Activated CD8-positive, alpha-beta memory T cell treated with anti-CD3 and anti-CD28 coated beads for 36 hours (primary cell): ENCODE measurements at regions not wholly inside any gene's neighbourhood (a gene's known extent, or its start where the extent isn't known, plus 50 kb on each side); places are given as distances from the start of the nearest gene placed in this dataset.

Experiments
- CTCF ChIA-PET: fragments of 350-600 bp; sonication (Branson Sonifier 250); formaldehyde crosslinking; loops from one replicate; lab custom pipeline; 2021; ENCODE audit warnings: antibody characterized with exemption; lab: Charles Lee
- POLR2A ChIA-PET: fragments of 350-600 bp; sonication (Branson Sonifier 250); formaldehyde crosslinking; loops from one replicate; lab custom pipeline; 2021; ENCODE audit warnings: antibody characterized with exemption; lab: Charles Lee

DNA sequence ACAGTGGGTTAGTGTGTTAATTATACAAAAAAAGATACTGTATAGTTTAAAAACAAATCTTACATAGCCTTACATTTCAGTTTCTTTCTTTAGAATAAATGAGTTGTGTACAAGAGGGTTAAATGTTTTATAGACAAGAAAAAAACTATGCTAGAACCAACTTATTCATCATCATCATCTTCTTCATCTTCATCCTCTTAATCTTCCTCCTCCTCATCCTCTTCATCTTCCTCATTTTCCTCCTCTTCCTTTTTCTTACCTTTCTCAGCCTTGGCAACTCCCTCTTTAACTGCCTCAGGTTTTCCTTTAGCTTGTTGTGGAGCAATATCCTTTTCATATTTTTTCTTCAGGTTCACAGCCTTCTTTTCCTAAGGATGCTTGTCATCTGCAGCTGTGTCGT is 53.7 kb downstream of the RPS12 start:
- ChIA-PET CTCF (no interaction called here), POLR2A (no interaction called here)

DNA sequence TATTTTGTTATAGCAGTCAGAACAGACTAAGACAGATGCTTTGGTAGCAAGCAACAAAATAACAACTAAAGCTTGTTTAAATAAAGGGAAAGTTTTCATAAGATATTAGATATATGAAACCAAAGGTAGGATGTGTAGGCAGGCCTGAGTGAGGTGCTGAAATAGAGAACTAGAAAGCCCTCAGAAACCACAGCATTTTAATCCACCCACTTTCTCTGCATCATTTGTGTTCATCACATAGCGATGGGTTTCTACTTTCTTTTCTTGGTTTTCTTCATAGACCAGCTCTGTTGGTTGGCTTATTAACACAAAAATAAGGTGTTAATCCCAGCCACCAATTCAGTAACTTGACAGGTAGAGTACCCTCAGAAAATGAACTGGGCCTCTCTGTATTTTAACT is 58.6 kb downstream of the RPS12 start:
- ChIA-PET CTCF (no interaction called here), POLR2A (no interaction called here)

DNA sequence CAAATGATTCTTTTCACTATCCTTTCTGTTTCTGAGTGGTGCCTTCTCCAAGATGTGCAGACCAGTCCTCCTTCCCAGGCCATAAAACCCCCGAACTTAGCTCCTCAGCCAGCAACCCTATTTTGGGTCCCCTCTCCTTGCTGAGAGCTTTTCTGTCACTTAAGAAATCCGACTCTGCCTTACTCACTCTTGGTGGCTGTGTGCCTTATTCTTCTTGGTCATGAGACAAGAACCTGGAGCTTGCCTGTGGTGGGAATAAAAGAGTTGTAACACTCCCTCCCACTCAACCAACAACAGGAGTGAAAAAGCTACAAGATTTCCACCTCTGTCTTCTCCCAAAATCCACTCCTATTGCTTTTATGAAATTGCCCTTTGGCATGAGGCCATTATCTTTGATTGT is 62.6 kb downstream of the RPS12 start:
- ChIA-PET CTCF (no interaction called here), POLR2A (no interaction called here)

DNA sequence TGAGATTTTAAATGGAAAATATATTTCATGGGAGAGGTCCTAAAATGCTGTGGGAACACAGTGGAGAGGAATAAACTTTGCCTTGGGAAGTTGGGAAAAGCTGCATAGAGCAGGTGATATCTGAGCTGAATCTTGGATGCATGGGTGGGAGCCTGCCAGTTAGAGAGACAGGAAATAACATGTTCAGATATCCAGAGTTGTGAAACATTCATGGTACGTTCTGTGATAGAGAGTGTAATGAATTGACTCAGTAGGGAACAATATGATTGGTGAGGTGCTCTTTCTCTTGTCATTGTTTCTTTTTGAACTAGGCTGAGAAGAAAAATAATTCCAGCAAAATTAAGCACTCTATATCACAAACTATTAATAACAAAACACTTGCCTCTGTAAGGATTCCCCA is 72.8 kb downstream of the RPS12 start:
- CTCF ChIA-PET: no interaction called here
- POLR2A ChIA-PET: no interaction called here

DNA sequence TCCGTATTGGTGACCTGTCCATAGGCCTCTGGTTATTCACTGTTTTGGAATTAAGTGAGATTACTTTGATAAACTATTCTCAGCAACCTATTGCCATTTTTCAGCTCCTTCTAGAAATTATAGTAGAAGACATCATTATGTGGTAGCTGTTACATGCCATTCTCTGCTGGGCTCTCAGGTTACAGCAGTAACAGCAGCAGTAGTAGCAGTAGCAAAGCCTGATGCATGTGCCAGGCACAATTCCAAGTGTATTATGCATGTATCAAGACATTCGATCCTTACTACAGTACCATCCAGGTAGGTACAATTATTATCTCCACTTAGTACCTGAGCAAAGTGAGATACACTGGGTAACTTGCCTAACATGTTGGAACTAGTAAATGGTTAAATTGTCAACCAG is 74.3 kb downstream of the RPS12 start:
- CTCF ChIA-PET: no interaction called here

DNA sequence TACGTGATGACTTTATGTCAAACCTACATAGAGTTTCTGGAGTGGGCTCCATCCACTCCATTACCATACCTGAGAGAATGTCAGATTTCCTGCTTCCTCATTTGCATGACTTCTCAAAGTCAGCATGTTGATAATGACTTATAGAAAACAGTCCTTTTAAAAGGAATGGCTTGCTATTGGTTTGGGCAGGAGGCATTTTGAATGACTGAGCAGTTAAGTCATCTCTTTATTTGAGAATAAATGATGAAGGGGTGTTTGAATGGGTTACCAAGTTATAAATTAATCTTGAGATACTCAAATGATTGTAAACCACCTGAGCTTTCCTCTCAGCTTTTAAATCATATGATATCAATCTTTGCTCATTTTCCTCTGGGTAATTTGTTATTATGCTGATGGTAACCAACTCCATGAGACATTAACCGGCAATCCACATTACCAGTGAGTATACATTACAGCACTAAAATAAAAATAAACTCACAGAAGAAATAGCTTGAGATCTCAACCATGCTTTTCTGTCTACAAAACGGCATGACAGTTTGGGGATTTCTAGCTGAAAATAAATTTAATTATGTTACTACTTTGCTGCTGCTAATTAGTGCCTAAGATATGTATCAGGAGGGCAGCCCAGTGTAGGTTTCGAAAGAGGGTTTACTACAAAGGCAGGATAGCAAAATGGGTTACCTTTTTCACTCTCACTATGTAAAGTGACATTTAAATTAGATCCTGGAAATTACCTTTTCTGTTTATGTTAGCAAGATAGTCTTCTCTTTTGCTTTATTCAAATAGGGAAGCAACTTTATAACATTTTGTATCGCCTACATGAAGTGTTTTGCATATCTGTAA is 78.8 kb downstream of the RPS12 start:
- CTCF ChIA-PET: no interaction called here

More for the DNA sequence above, 74.3 kb downstream of the RPS12 start:
- POLR2A ChIA-PET: no interaction called here

DNA sequence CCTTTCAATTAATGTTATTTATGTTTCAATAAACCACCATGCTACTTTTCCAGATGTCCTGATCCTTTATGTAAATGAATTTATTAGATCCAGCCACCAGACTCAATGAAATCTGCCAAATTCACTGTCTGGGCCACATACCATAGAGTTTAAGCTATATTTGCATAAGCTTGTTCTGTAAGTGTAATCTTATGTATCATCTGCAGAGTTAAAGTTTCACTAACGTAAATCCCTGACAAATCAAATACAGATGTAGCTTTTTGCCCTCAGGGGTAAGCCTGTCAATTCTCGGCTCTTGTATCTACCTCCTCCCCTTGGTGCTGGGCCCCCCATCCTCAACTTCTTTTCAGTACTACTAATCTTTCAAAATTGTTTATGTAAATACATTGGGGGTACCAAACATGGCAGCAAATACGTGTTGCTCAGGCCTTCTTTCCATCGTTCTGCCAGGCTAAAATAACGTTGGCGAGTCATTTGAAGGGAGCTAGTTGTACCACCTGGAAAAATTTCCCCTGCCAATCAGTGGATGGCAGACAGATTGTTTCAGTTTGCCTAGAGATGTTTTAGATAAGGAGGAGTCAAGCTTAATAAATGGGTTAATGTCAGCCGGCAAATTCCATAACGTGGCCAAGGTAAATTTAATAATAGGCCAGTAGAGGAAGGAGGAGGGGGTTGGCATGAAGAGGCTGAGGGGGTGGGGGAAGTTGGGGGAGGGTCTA is 79.6 kb downstream of the RPS12 start:
- ChIA-PET CTCF (no interaction called here), POLR2A (no interaction called here)

More for the DNA sequence above, 78.8 kb downstream of the RPS12 start:
- POLR2A ChIA-PET: no interaction called here

DNA sequence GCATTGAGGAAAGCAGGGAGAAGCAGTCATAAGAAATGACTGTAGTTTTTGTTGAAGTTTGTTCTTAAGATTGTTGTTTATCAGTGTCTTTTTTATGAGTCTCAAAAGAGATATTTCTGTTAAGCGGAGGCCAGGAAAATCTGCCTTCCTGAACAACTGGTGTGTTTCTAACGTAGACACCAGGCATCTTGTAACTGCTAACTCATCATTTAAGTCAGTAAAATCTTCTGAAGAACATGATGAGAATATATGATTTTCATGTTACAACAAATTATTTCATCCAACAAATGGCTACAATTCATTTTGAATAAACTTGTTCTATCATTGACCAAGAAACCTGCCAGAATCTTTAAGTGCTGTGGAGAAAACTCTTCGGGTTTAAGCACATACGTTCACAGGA is 84.0 kb downstream of the RPS12 start:
- CTCF ChIA-PET: no interaction called here
- POLR2A ChIA-PET: no interaction called here

DNA sequence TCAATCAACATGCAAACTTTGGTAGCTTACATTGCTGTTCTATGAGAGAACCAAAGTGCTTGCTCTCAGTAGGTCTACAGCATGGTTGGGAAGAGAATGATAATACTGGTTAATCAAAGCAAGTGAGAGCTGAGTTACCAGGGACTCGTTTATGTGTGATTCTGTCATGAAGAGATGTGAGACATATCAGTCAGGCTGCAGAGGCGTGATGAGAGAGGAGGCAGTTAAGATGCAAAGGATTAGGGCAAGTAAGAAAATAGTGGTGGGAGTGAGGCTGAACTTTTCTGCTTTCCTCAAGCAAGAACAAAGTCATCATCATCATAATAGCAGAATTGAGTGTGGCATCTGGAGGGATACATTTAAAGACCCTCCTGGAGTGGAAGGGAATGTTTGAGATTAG is 86.5 kb downstream of the RPS12 start:
- POLR2A ChIA-PET: no interaction called here
- CTCF ChIA-PET: no interaction called here

DNA sequence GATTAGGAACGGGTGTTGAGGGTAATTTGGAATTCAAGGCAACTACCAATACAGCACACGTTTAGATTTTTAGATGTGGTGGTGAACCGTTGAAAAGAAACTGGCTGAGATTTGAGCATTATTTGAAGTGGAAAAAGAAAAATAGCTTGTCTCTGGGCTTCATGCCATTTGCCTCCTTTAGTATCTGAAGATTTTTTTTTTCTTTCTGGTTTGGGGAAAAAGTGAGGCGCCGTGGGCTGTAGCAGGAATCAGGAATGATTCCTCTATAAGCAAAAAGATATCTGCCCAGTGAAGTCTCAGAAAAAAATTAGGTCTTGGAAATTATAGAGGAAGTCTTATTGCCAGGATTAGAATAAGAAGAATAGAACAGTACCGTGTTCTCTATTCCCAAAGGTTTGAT is 88.5 kb downstream of the RPS12 start:
- CTCF ChIA-PET: no interaction called here
- POLR2A ChIA-PET: interaction anchor here (0.6 kb wide), 1 partner anchor 671 kb away, joined by 3 read pairs; no protein-coding TSS in a partner anchor

DNA sequence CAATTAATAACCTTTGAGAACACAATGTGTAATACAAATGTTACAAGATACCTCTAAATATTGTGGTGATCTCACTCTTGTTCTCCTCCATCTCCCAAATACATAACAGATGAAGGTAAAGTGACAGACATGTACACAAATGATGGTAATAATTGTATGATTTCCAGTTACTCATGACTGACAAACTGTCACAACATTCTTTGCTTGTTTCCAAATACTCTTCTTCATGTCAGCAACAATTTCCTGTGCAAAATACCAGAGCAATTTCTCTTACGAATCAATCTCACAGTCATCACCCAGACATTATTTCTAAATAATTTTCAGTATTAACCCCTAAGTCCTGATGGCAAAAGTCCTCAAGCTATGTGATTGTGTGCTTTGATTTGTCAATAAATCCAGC is 92.9 kb downstream of the RPS12 start:
- POLR2A ChIA-PET: no interaction called here

DNA sequence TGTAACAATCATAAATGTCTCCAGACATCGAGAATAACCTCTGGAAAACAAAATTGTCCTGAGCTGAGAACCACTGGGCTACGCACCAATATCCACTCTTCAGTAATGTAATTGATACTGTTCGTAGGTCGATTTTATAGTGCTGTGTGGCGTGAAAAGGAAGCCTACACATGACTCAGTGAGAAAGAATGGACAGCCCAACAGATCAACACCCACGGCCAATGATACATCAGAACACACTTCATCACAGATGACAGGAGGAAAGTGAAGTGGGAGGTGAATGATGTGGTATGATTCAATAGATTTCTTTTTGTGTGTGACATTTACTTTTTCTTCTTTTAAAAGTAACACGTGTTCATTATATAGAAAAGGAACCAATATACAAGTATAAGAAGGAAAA is 93.5 kb downstream of the RPS12 start:
- POLR2A ChIA-PET: no interaction called here
- CTCF ChIA-PET: no interaction called here

More for the DNA sequence above, 92.9 kb downstream of the RPS12 start:
- CTCF ChIA-PET: no interaction called here

DNA sequence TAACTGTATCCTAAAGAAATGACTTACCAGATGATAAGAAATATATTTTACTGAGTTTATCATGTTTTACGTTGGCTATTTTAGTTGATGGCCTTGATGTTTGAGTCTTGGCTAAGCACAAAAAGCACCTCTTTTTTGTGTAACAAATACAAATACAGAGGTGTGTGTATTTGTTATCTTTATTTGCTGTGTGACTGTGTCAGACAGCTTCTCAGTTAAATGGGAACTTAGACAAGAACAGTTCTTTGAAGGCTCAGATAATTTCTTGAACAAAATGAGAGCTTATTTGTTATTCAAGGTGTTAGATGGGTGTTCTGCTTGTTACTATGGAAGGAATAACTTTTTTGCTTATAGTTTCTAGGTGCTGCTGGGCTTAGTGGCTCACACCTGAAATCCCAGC is 95.4 kb downstream of the RPS12 start:
- POLR2A ChIA-PET: no interaction called here

DNA sequence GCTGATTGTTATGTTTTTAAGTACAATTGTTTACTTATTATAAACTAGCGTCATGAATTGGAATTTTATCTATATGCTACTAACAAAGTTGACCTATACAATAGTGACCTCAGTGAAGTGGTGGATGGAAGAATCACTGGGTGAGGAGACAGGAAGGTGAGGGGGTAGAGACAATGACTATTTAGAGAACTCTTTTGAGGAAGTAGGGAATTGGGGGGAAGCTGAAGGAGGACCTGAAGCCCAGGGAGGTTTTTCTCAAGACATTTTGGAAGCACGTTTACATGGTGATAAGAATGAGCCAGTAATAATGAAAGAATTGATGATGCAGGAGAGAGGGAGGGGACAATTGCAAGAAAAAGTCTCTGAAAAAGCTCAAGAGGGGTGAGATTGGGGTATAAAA is 96.4 kb downstream of the RPS12 start:
- ChIA-PET CTCF (no interaction called here), POLR2A (no interaction called here)

More for the DNA sequence above, 95.4 kb downstream of the RPS12 start:
- CTCF ChIA-PET: no interaction called here

DNA sequence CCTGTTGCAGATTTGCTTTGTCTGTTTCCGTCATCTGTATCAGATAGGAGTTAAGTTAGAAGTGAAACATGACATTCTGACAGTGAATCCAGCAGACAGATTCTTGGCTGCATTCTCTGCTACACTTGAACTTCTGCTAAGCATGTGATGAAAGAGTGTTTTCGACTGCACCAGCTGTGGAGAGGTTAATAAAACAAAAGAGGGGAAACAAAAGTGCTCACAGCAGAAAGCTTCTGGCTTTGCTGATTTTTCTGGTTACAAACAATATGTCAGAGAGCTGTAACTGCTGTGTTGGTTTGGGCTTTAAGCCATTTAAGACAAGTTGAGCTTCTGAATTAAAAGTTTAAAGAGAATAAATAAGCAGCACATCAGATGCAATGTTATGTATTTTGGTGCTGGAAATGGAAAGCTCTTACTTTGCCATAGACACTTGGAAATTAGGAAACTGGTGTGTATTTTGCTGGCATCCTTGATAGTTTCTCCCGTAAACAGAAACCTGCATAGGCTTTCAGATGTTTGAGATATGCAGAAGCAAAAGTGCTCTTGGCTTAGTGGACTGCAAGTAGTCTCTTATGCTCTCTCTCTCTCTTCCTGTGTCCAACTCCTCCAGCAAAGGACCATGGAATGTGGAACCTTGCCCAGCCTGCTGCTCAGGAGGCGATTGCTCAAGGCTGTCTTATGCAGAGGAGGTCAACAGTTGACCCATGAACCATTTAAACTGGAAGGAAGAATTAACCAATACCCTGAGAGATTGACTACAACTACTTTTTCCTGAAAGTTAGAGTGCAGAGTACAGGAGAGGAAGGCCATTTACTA is 104.9 kb downstream of the RPS12 start:
- CTCF ChIA-PET: no interaction called here

DNA sequence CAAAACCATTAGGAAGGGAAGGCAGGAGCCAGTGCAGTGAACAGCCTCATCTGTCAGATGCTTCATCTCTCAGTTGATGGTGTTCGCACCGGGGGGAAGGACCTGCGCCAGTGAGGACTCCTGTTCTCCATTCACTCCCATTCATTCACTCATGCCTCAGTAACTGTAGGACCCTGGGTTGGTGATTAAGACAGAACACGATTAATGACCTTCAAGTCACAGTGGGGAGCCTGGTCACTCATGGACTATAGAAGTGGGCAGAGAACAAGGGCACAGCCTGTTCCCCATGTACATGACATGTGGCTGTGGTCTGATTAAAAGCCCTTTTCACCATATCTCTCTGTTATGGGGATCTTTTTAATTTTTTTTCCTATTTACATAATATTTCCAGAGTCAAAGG is 113.3 kb downstream of the RPS12 start:
- POLR2A ChIA-PET: no interaction called here
- CTCF ChIA-PET: no interaction called here

More for the DNA sequence above, 104.9 kb downstream of the RPS12 start:
- POLR2A ChIA-PET: no interaction called here

DNA sequence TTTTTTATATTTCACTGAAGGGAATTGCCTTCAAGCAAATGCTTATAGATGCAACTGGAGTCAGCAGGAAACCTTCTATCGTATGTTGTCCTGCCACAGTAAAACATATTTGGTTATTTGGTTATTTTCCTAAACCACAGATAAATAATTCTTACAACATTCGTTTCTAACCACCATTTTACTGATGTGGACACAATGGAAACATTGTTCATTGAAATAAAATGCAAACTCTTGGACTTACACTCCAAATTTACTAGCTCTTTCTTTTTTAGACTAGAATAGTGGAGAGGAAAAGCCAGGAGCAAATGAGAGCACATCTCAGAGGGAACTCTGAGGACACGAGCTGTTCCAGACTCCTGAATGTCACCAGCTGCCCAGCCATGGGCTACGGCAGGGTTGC is 114.8 kb downstream of the RPS12 start:
- CTCF ChIA-PET: no interaction called here
- POLR2A ChIA-PET: no interaction called here

DNA sequence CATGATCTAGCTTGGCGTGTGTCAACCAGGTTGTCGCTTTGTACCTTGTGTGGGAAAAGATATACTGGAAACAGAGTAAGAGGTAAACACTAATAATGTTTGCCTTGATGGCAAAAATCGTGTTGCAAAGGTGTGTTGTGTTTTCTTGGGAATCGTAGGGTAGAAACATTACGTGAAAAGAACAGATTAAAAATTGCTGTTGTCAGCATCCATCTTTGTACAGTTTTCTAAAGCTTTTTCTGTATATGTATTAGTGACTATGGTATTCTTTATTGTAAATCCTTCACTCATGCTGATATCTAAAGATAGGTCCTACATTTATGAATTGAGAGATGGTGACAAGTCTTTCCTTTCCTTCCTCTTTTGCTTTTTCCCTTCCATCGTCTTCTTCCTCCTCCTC is 116.9 kb downstream of the RPS12 start:
- CTCF ChIA-PET: no interaction called here

DNA sequence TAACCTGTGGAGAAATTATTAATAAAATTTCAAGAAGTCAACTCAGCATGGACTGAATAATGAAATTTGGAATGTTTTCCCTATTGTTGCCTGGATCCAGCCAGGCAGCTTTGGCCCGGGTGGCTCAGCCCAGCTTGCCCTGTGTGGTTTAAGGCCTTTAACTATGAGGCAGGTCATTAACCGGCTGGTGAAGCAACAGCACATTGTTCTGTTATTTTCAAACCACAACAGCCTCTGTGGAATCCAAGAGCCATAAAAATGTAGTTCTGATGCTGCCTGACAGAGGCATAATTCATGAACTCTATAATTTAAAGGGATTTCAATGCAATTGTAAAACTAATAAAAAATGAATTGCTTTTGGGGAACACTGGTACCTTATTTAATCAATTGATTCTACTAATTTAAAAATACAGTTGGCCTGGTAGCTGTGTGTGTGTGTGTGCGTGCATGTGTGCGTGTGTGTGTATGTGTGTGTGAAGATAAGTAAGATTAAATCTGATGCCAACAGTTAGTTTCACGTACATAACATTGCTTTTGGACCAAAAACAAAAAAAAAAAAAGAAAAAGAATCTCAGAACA is 117.7 kb downstream of the RPS12 start:
- CTCF ChIA-PET: no interaction called here
- POLR2A ChIA-PET: no interaction called here

More for the DNA sequence above, 116.9 kb downstream of the RPS12 start:
- POLR2A ChIA-PET: no interaction called here

DNA sequence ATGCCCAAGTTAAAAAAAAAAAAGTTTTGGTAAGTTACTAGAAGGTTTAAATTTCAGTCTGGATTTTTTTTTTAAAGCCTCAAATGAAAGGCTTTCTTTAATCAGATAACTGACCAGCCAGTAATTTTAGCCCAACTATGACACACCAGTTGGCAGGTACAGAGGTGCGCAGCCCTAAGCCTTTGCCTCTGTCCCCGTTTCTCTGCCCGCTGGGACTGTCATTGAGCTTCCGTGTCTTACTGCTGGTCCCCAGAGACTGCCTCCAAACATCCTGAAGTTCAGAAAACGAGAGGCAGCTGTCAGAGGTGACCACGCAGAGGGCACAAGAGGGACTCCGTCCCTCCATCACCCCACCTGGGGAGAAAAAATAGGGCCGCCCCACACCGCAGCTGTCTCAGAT is 118.2 kb downstream of the RPS12 start:
- ChIA-PET POLR2A (no interaction called here), CTCF (no interaction called here)
